OCI-LY1 (cell line): ENCODE measurements at regions not wholly inside any gene's neighbourhood (a gene's known extent, or its start where the extent isn't known, plus 50 kb on each side); places are given as distances from the start of the nearest gene placed in this dataset.

Experiments
- H2AFZ ChIP-seq: fragments of 200-600 bp; sonication (generic), shearing (Covaris generic); 2 replicates; pipeline ENCODE4 v1.6.0; 2014; ENCODE audit warnings: antibody characterized with exemption, mild to moderate bottlenecking, low read length
- H3F3A ChIP-seq: fragments of 200-600 bp; sonication (generic), shearing (Covaris generic); 2 replicates; pipeline ENCODE4 v1.6.0; 2014; ENCODE audit warnings: mild to moderate bottlenecking, antibody characterized with exemption, low read length, moderate library complexity; ENCODE audit not compliant: insufficient read depth
- H3K27ac ChIP-seq: fragments of 200-600 bp; sonication (generic); 2 replicates; pipeline ENCODE4 v1.5.1; 2014; ENCODE audit warnings: low read length, mixed run types, mild to moderate bottlenecking, low read depth; ENCODE audit not compliant: poor library complexity, severe bottlenecking
- H3K27me3 ChIP-seq: fragments of 200-600 bp; sonication (generic); 2 replicates; pipeline ENCODE4 v1.6.0; 2014; ENCODE audit warnings: antibody characterized with exemption, mild to moderate bottlenecking, low read length, moderate library complexity; ENCODE audit not compliant: insufficient read depth
- H3K36me3 ChIP-seq: fragments of 200-600 bp; sonication (generic); 2 replicates; pipeline ENCODE4 v1.6.1; 2014; ENCODE audit warnings: mild to moderate bottlenecking, antibody characterized with exemption, low read length, moderate library complexity, mixed read lengths; ENCODE audit not compliant: insufficient read depth
- H3K4me1 ChIP-seq: fragments of 200-600 bp; sonication (generic); 2 replicates; pipeline ENCODE4 v1.5.1; 2014; ENCODE audit warnings: mild to moderate bottlenecking, low read length, moderate library complexity; ENCODE audit not compliant: insufficient read depth, severe bottlenecking
- H3K4me2 ChIP-seq: fragments of 200-600 bp; sonication (generic), shearing (Covaris generic); 2 replicates; pipeline ENCODE4 v1.6.1; 2014; ENCODE audit warnings: low read length
- H3K4me3 ChIP-seq: fragments of 200-600 bp; sonication (generic); 2 replicates; pipeline ENCODE4 v1.5.1; 2014; ENCODE audit warnings: low read length, low read depth, mild to moderate bottlenecking, mixed read lengths; ENCODE audit not compliant: poor library complexity, severe bottlenecking
- H3K79me2 ChIP-seq: fragments of 200-600 bp; shearing (Covaris generic); 2 replicates; pipeline ENCODE4 v1.6.1; 2016; ENCODE audit warnings: mixed run types, low read length, mixed read lengths; ENCODE audit not compliant: insufficient read depth
- H3K9ac ChIP-seq: fragments of 200-600 bp; sonication (generic), shearing (Covaris generic); 2 replicates; pipeline ENCODE4 v1.6.1; 2014; ENCODE audit warnings: mild to moderate bottlenecking, low read length, mixed read lengths
- H3K9me2 ChIP-seq: fragments of 200-600 bp; sonication (generic), shearing (Covaris generic); 2 replicates; pipeline ENCODE4 v1.6.1; 2014; ENCODE audit warnings: low read depth, mild to moderate bottlenecking, low read length, mixed read lengths
- H3K9me3 ChIP-seq: fragments of 200-600 bp; shearing (Covaris generic); 2 replicates; pipeline ENCODE4 v1.6.1; 2014; ENCODE audit warnings: low read length, mixed read lengths
- H4K20me1 ChIP-seq: fragments of 200-600 bp; sonication (generic), shearing (Covaris generic); 2 replicates; pipeline ENCODE4 v1.6.0; 2016; ENCODE audit warnings: mild to moderate bottlenecking, low read length; ENCODE audit not compliant: insufficient read depth
- CTCF ChIP-seq: fragments of 200-600 bp; sonication (generic), shearing (Covaris generic); IDR thresholded peaks from 2 replicates; pipeline ENCODE4 v1.5.1; 2017; ENCODE audit warnings: mild to moderate bottlenecking, antibody characterized with exemption, low read length, moderate library complexity, mixed read lengths
- EZH2 ChIP-seq: fragments of 200-600 bp; sonication (generic), shearing (Covaris generic); IDR thresholded peaks from 2 replicates; pipeline ENCODE4 v1.8.0; 2017; ENCODE audit warnings: borderline replicate concordance, mixed run types, mild to moderate bottlenecking, antibody characterized with exemption, low read length, moderate library complexity, mixed read lengths

- Histone ChIP-seq H4K20me1 (no peaks in the 10 kb centered on the region), H3F3A (no peaks in the 10 kb centered on the region), H2AFZ (no peak overlapping the region), H3K4me3 (no peak overlapping the region), H3K27me3 (no peaks in the 10 kb centered on the region), H3K4me2 (no peak overlapping the region), H3K27ac (no peak overlapping the region), H3K9me2 (no peaks in the 10 kb centered on the region), H3K36me3 (no peaks in the 10 kb centered on the region), H3K9ac (no peak overlapping the region), H3K9me3 (no peaks in the 10 kb centered on the region), H3K79me2 (no peaks in the 10 kb centered on the region), H3K4me1 (peaks cover 14% of the 10 kb centered on the region)
- TF ChIP-seq CTCF (no peak), EZH2 (no peak)
Observed at GRCh38 chr3:643376-643775, 446.8 kb downstream of the CHL1 start.

GRCh38 chr3:655824-656223 lies 437.0 kb upstream of the CNTN6 start:
- no peaks in the 10 kb centered on the region for H4K20me1 ChIP-seq
- no peaks in the 10 kb centered on the region for H3K4me1 ChIP-seq
- H3K79me2 ChIP-seq: no peaks in the 10 kb centered on the region
- no peaks in the 10 kb centered on the region for H3K36me3 ChIP-seq
- no peak overlapping the region for H3K4me2 ChIP-seq
- no peak overlapping the region for H3K4me3 ChIP-seq
- no peak overlapping the region for H3K9ac ChIP-seq
- H3K27me3 ChIP-seq: no peaks in the 10 kb centered on the region
- no peak overlapping the region for H3K27ac ChIP-seq
- no peaks in the 10 kb centered on the region for H3K9me2 ChIP-seq
- no peak overlapping the region for H2AFZ ChIP-seq
- H3F3A ChIP-seq: no peaks in the 10 kb centered on the region
- TF ChIP-seq CTCF (no peak), EZH2 (no peak)
- H3K9me3 ChIP-seq: 0 out of 2 replicates have a peak, but pooled peaks cover 2% of the 10 kb centered on the region

GRCh38 chr3:661356-661755 lies 431.5 kb upstream of the CNTN6 start:
- H3K36me3 ChIP-seq: no peaks in the 10 kb centered on the region
- no peaks in the 10 kb centered on the region for H4K20me1 ChIP-seq
- H3K9ac ChIP-seq: no peak overlapping the region
- TF ChIP-seq EZH2: no peak
- no peak for TF ChIP-seq CTCF
- no peak overlapping the region for H2AFZ ChIP-seq
- H3K79me2 ChIP-seq: no peaks in the 10 kb centered on the region
- no peak overlapping the region for H3K4me2 ChIP-seq
- H3F3A ChIP-seq: no peaks in the 10 kb centered on the region
- H3K9me2 ChIP-seq: no peaks in the 10 kb centered on the region
- H3K9me3 ChIP-seq: no peaks in the 10 kb centered on the region
- no peaks in the 10 kb centered on the region for H3K27me3 ChIP-seq
- no peaks in the 10 kb centered on the region for H3K4me1 ChIP-seq
- H3K4me3 ChIP-seq: no peak overlapping the region
- H3K27ac ChIP-seq: no peak overlapping the region
